Psoas muscle (tissue), 7 donors: ENCODE measurements at regions not wholly inside any gene's neighbourhood (a gene's known extent, or its start where the extent isn't known, plus 50 kb on each side); places are given as distances from the start of the nearest gene placed in this dataset.
"Not testable (repeated sequence)": the region's sequence is repeated elsewhere in the genome, so short reads cannot be mapped to it uniquely, and the experiment has no call there.

Experiments
- ATAC-seq, 4 donors: fragments of 200-7000 bp; cut with Tn5 transposase; one replicate each; pipeline ENCODE4 v1.9.1; 2020; ENCODE audit warnings: moderate library complexity in 3 of 4, mild to moderate bottlenecking in 2 of 4
- DNase-seq, 2 donors: peaks; one replicate each; pipeline ENCODE4 v3.0.0-alpha.2; 2020
- H3K27ac ChIP-seq: fragments of 200-600 bp; one replicate; pipeline ENCODE4 v1.8.0; 2022
- H3K27me3 ChIP-seq, 3 donors: fragments of 200-600 bp in 1 of 3; one replicate each; pipeline versions ENCODE4 v1.6.1 to v1.8.0; 2013 to 2022; ENCODE audit warnings: low read length in 2 of 3, mild to moderate bottlenecking in 2 of 3, moderate library complexity in 1 of 3; ENCODE audit not compliant: insufficient read depth in 3 of 3
- H3K36me3 ChIP-seq, 2 donors: fragments of 200-600 bp in 1 of 2; one replicate each; pipeline versions ENCODE4 v1.6.1 to v1.8.0; 2013 to 2022; ENCODE audit warnings: low read depth in 1 of 2, mild to moderate bottlenecking in 1 of 2, moderate library complexity in 1 of 2; ENCODE audit not compliant: insufficient read depth in 1 of 2
- H3K4me1 ChIP-seq: fragments of 200-600 bp; one replicate; pipeline ENCODE4 v1.8.0; 2022
- H3K4me3 ChIP-seq: fragments of 200-600 bp; one replicate; pipeline ENCODE4 v1.8.0; 2022; ENCODE audit warnings: mild to moderate bottlenecking
- H3K9me3 ChIP-seq: fragments of 200-600 bp; one replicate; pipeline ENCODE4 v1.8.0; 2022
- WGBS, 3 donors: extraction: QIAGEN DNeasy Blood & Tissue Kit; methylation state at CpG; one replicate each; pipeline versions ENCODE4 v1.1.6 to v1.1.7; 2013; 5-methylcytosine and 5-hydroxymethylcytosine counted together
- intact Hi-C, 2 donors: fragments of 100-400 bp; cut with DNase I; formaldehyde crosslinking; loops; one replicate each; pipeline versions ENCODE4 v1.11.0 to v1.14.2; 2022
- TF ChIP-seq, protein P1 (sequence below): fragments of 200-600 bp; IDR thresholded peaks from one replicate; pipeline ENCODE4 v1.8.0; 2022; ENCODE audit warnings: antibody characterized with exemption
- donor health status: healthy with polysubstance abuse.
- donor health status: DM: no; HTN: no; CAD: no; lungs with moderate emphysema.
- donor health status: Bipolar disorder and iron deficiency.
- donor health status: healthy.
- donor health status: DM: yes; HTN: yes; CAD: no.
- donor health status: DM: no; HTN: no; CAD: no.
- donor health status: DM: yes; HTN: yes; CAD: no.

DNA sequence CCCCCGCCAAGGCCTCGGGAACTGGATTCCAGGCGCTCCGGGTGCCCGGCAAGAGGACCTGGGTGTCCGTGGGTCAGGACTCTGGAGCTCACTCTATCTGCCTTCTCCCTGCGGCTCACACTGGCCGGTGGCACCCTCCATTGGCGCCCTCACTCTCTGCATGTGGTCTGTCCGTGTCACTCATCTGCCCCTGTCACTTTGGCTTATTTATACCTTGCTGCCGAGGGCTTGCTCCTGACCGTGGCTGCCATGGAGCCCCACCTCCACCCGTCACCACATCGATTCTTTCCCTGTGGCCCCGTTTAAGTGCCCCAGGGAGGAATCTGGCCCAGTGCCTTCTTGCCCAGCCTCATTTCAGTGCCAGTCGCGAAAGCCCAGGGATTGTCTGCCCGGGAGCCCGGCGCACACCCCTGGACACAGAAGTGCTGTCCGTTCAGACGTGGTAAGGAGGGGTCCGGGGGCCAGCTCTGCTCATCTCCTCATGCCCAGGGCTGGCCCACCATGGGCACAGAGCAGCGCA, 113.5 kb downstream of the NPIPB11 start:
- peak overlapping the region; percentile 51 for H3K4me3 ChIP-seq
- H3K27ac ChIP-seq, result peak overlapping the region; percentile 74
- WGBS, 3 donors, result 22 to 37% (median 27%) methylated on average over 19 to 22 of the region's 24 CpGs
- peak; percentile 51 to 78 for DNase-seq
- TF ChIP-seq, protein P1, sequence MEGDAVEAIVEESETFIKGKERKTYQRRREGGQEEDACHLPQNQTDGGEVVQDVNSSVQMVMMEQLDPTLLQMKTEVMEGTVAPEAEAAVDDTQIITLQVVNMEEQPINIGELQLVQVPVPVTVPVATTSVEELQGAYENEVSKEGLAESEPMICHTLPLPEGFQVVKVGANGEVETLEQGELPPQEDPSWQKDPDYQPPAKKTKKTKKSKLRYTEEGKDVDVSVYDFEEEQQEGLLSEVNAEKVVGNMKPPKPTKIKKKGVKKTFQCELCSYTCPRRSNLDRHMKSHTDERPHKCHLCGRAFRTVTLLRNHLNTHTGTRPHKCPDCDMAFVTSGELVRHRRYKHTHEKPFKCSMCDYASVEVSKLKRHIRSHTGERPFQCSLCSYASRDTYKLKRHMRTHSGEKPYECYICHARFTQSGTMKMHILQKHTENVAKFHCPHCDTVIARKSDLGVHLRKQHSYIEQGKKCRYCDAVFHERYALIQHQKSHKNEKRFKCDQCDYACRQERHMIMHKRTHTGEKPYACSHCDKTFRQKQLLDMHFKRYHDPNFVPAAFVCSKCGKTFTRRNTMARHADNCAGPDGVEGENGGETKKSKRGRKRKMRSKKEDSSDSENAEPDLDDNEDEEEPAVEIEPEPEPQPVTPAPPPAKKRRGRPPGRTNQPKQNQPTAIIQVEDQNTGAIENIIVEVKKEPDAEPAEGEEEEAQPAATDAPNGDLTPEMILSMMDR, result peak; percentile 23
- H3K9me3 ChIP-seq, H3K36me3 ChIP-seq, intact Hi-C loops, H3K27me3 ChIP-seq: not testable (repeated sequence)
- peak; percentile 68 to 77 (median 75) for ATAC-seq
- peaks cover 15% of the 10 kb centered on the region for H3K4me1 ChIP-seq

DNA sequence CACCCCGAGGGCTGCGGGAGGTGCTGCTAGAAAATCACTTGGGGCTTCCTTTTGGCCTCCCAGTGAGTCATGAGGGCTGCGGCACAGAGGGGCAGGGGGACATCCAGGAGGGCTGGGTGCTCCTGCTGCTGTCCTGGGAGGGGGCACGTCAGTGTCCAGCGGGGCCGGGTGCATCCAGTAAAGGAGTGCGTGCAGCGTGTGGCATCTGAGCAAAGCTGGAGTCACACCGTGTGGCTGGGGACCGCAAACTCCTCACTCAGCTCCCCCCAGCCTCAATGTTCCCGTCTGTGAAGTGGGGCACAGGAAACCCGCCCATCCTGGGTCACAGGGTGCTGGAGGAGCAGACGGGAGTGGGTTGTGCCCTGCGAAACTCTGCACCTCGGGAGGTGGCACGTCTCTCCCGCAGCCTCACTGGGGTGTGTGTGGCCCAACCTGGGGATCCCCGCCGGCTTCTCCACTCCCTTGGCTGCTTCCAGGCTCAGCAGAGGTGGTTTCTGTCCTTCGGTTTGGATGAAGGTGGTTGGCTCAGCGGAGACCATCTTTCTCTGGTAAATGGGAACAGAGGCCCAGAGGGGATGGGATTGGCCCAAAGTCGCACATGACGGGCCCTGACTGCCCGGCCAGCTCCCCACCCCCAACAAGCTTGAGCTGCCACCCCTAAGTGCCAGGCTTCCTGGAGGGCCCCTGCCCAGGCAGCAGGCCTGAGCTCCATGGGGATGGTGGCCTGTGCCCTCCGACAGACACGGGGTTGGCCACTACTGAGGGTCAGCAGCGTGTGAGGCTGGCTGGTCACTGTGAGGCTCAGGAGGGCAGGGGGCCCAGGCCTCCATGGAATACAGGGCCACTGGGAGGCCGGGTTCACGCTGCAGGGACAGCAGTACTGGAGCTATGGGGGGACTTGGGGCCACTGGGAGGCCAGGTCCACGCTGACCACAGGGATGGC, 114.9 kb downstream of the NPIPB11 start:
- DNase-seq, intact Hi-C loops, H3K4me3 ChIP-seq, H3K36me3 ChIP-seq, H3K9me3 ChIP-seq, H3K27me3 ChIP-seq: not testable (repeated sequence)
- peaks cover 15% of the 10 kb centered on the region for H3K4me1 ChIP-seq
- WGBS, 3 donors, result 70 to 81% (median 80%) methylated on average over 27 of the region's 30 CpGs
- ATAC-seq, result peak in 1 of 4 donors; percentile 7
- peak overlapping the region; percentile 74 for H3K27ac ChIP-seq

DNA sequence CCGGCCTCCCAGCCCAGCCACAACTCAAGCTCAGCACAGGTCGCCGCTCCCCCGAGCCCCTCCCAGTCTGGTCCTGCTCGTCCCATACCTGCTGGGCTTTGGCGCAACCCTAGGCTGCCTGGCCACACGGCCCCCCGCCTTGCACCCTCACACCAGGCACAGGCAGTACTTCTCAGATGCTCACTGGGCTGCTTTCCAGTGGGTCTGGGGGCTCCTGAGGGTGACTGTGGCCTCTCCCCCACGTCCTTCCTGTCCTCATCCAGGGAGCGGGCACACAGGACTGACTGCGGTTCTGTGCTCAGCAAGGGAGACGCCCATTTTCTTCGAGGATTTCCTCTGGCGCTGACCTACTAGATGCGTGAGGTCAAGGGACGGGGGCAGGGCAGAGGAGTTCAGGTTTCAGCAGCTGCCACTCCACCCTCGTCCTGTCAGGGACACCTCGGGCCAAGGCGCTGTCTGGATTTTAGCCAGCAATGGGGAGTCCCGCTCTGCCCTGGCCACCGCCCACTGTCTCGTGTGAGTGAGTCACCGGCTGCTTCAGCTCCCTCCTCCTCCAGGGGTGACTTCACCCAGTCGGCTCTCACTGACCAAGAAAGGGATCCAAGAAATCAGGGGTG, 115.8 kb downstream of the NPIPB11 start:
- TF ChIP-seq, protein P1, result no peak
- DNase-seq, result peak; percentile 97 to 99
- intact Hi-C loops, result no loop called here
- Histone ChIP-seq H3K36me3 (no peaks in the 10 kb centered on the region), H3K27ac (peak overlapping the region; percentile 55), H3K4me3 (peak overlapping the region; percentile 30), H3K4me1 (peaks cover 15% of the 10 kb centered on the region), H3K27me3 (no peaks in the 10 kb centered on the region), H3K9me3 (no peaks in the 10 kb centered on the region)
- ATAC-seq, result peak; percentile 90 to 93 (median 92)
- WGBS, 3 donors, result 15 to 23% (median 19%) methylated on average over 19 to 23 of the region's 24 CpGs

DNA sequence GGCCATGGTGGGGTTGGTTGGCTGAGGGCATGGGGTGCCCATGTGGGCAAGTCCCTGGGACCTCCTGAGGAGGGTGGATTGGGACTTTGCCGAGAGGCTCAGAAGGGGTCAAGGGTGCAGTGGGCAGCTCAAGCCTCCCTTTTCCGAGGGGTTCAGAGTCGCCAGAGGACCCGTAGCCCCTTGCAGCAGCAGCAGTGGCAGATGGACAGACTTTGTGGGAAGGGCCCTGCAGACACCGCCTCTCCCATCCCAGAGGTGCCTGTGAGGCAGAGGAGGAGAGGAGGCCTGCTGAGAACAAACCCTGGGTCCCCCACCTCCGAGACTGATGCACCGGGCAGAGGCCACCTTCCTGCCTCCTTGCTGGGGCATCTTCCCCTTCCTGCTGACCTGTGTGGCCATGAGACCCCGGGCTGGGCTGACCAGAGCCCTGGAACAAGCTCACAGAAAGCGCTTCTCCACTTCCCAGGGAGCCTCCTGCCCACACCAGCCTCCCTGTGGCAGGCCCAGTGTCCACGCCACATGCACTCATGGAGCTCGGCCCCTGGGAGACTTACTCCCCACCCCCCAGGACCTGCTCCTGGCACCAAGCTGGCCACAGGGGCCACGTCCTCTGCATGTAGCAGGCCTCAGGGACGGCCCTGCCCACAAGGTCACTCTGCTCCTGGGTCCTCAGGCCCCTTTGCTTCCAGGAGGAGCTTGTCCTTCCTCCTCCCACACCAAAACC, 116.8 kb downstream of the NPIPB11 start:
- peaks cover 15% of the 10 kb centered on the region for H3K4me1 ChIP-seq

DNA sequence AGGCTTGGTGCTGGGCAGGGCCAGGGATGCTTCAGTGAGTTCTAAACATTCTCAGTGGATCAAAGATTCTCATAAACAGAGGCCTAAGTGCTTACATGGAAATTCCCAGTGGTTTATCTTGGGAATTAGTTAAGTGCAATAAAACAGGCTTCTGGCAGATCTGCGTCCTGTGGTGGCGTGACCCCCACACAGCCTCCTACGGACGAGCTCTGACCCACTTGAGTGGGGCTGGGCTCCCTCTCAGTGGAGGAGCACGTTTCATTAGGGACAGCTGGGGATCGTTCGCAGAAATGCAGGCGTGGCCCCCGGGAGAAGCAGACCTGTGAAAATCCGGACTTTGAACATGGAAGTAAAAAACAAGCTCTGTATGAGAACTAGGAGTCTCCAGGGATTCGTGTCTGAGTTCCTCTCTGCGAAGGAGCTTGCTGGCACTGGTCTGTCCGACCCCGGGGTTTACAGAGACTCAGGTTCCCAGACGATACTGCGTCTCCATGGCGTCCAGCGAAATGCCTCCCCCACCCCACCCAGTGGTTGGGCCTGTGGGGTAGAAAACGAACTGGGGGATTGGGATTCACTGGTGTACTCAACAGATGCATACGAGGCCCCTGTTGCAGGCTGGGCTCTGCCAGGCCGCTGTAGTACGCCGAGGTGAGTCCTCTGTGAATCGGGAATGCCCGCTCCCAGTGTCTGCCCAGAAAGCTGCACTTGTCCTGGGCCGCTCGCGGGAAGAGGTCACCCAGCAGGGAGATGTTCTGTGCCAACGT, 117.6 kb downstream of the NPIPB11 start:
- H3K9me3 ChIP-seq, H3K27me3 ChIP-seq, intact Hi-C loops, H3K36me3 ChIP-seq, ATAC-seq, H3K27ac ChIP-seq, DNase-seq, H3K4me3 ChIP-seq: not testable (repeated sequence)
- peaks cover 15% of the 10 kb centered on the region for H3K4me1 ChIP-seq
- WGBS, 3 donors, result 74 to 78% (median 76%) methylated on average over 29 of the region's 29 CpGs

More for the DNA sequence above, 116.8 kb downstream of the NPIPB11 start:
- WGBS, 3 donors, result 91 to 95% (median 94%) methylated on average over 9 to 13 of the region's 13 CpGs
- intact Hi-C loops, H3K36me3 ChIP-seq, H3K4me3 ChIP-seq, H3K27ac ChIP-seq, H3K9me3 ChIP-seq, DNase-seq, H3K27me3 ChIP-seq, ATAC-seq: not testable (repeated sequence)

DNA sequence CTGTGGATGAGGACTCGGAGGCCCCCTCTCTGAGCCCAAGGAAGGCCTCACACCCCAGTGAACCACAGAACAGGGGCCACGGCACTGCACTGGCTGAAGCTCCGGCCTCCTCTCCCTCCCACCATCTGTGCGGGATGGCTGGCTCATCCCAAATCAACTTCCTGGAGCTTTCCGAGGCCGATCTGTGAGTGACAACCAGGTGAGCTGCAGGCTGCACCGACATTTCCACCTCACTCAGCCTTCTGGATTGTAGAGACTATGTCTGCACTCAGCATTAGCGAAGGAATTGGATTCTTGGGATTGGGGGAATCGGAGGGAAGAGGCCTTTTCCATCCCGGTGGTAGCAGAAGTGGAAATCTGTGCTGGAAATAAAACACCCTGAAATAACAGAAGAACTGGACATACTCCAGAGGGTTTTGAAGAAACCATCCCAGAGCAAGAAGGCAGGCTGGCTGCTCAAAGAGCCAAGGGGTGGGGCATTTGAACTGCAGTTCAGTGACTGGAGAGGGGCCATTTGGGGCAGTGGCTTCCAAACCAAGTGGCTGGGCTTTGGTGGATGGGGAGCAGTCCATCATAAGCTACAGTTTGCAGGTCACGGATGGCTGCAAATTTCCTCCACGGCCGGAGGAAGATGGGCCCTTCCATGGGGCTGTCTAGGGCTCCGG, 118.5 kb downstream of the NPIPB11 start:
- intact Hi-C loops, H3K27me3 ChIP-seq, ATAC-seq, H3K9me3 ChIP-seq, H3K27ac ChIP-seq, H3K36me3 ChIP-seq, H3K4me3 ChIP-seq, DNase-seq: not testable (repeated sequence)
- peaks cover 15% of the 10 kb centered on the region for H3K4me1 ChIP-seq
- 62 to 75% (median 62%) methylated on average over 12 to 14 of the region's 14 CpGs for WGBS, 3 donors

DNA sequence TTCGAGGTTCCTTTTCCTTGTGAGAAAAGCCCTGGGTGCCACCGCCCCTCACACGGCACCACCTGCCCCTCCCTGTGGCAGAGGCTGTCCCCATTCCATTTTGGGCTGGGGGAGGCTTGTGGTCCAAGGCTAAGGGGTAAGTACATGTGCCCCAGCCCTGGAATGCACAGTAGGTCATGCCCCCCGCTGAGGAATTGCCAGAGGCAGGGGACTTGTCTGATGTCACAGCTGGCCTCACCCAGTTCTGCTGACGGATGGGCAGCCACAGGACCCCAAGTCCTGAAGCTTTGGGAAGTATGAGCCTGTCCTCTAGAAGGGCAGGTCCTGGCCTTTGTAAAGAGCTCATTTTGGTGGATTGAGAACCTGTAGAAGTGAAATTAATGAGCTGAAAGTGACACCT, 119.3 kb downstream of the NPIPB11 start:
- ATAC-seq, H3K9me3 ChIP-seq, H3K4me3 ChIP-seq, H3K27ac ChIP-seq, H3K27me3 ChIP-seq, DNase-seq, intact Hi-C loops, H3K36me3 ChIP-seq: not testable (repeated sequence)
- H3K4me1 ChIP-seq, result peaks cover 14% of the 10 kb centered on the region
- 85 to 95% (median 90%) methylated on average over 2 to 3 of the region's 5 CpGs for WGBS, 3 donors

DNA sequence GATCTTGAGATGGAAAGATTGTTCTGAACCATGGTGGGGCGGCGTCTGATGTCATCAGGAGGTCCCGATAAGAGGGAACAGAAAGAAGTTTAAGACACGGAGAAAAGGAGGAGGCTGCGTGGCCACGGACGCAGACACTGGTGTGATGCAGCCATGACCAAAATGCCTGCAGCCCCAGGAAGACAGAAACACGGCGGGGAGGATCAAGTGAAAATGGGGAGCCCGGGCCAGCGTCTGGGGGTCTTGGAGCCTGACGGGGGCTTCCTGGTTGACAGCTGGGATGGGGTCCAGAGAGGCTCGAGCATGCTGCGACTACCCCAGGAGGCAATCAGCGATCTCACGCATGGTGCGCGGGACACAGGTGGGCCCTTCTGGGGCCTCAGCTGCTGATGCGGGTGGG, 119.7 kb downstream of the NPIPB11 start:
- H3K36me3 ChIP-seq, intact Hi-C loops, H3K9me3 ChIP-seq, H3K4me3 ChIP-seq, H3K4me1 ChIP-seq, H3K27ac ChIP-seq, ATAC-seq, H3K27me3 ChIP-seq, DNase-seq: not testable (repeated sequence)
- 85 to 97% (median 92%) methylated on average over 15 to 19 of the region's 19 CpGs for WGBS, 3 donors
